Upper lobe of left lung (tissue), 4 donors: ENCODE measurements at regions not wholly inside any gene's neighbourhood (a gene's known extent, or its start where the extent isn't known, plus 50 kb on each side); places are given as distances from the start of the nearest gene placed in this dataset.

Experiments used
- POLR2A ChIP-seq, 4 donors: fragments of 450-650 bp; IDR thresholded peaks; one replicate each; pipeline ENCODE4 v1.5.1; 2016 to 2017; ENCODE audit warnings: antibody characterized with exemption in 4 of 4, mild to moderate bottlenecking in 2 of 4
- POLR2AphosphoS5 ChIP-seq, 2 donors: sonication (generic); formaldehyde crosslinking; IDR thresholded peaks; one replicate each; pipeline ENCODE4 v1.5.1; 2017; ENCODE audit warnings: antibody characterized with exemption in 2 of 2
- TF ChIP-seq, protein P1 (sequence below), 6 experiments: fragments of 450-650 bp in 4 of 6; fragments of 200-600 bp in 2 of 6; sonication (generic) in 2 of 6; IDR thresholded peaks; one replicate each; pipeline ENCODE4 v1.5.1; 2016 to 2019; ENCODE audit warnings: antibody characterized with exemption in 6 of 6

DNA sequence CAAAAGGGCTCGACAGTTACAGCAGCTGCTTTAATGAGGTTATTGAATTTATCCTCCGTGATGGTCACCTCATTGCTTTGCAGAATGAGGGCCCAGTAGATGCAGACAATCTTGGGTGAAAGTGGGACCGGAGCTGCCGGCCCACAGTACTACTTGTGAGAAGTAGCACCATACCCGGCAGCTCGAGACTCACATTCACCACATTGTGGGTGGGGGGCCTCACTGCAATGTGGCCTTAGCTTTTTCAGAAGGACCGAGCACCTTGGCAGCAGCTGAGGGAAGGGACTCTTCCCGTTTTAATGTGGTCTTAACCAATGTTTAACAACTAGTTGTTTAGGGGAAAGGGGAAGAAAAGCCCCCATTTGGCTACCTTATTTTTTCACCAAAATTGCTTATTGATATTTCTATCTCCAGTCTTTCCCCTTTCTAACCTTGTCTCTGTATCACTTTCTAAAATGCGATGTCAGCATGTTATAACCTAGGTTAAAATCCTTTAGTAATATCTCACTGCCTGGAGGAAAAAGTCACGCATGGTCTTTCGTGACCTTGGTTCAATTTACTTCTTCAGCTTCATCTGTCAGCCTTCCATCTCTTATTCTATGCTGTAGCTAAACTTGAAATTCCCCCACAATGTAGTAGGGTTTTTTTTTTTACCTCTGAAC is 87.4 kb upstream of the PHYHIPL start:
- TF ChIP-seq POLR2AphosphoS5 (IDR thresholded peaks at IDR 0.05), result no peak
- TF ChIP-seq POLR2A (IDR thresholded peaks at IDR 0.05), result no peak
- TF ChIP-seq, protein P1, sequence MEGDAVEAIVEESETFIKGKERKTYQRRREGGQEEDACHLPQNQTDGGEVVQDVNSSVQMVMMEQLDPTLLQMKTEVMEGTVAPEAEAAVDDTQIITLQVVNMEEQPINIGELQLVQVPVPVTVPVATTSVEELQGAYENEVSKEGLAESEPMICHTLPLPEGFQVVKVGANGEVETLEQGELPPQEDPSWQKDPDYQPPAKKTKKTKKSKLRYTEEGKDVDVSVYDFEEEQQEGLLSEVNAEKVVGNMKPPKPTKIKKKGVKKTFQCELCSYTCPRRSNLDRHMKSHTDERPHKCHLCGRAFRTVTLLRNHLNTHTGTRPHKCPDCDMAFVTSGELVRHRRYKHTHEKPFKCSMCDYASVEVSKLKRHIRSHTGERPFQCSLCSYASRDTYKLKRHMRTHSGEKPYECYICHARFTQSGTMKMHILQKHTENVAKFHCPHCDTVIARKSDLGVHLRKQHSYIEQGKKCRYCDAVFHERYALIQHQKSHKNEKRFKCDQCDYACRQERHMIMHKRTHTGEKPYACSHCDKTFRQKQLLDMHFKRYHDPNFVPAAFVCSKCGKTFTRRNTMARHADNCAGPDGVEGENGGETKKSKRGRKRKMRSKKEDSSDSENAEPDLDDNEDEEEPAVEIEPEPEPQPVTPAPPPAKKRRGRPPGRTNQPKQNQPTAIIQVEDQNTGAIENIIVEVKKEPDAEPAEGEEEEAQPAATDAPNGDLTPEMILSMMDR (IDR thresholded peaks at IDR 0.05), result no peak
